HL-60 (cell line): ENCODE measurements at regions not wholly inside any gene's neighbourhood (a gene's known extent, or its start where the extent isn't known, plus 50 kb on each side); places are given as distances from the start of the nearest gene placed in this dataset.

Experiments used
- GABPA ChIP-seq: IDR thresholded peaks from 2 replicates; pipeline ENCODE4 v1.6.1; 2012; ENCODE audit warnings: low read depth
- POLR2AphosphoS5 ChIP-seq: IDR thresholded peaks from 2 replicates; pipeline ENCODE4 v1.6.1; 2012; ENCODE audit warnings: low read depth
- TF ChIP-seq, protein P1 (sequence below): IDR thresholded peaks from one replicate; pipeline ENCODE4 v1.5.1; 2011; ENCODE audit warnings: low read length, control low read depth, inconsistent platforms; ENCODE audit not compliant: insufficient read depth
- TF ChIP-seq, protein P2 (sequence below): IDR thresholded peaks from 2 replicates; pipeline ENCODE4 v1.6.1; 2012; ENCODE audit warnings: low read depth; ENCODE audit not compliant: insufficient replicate concordance

DNA sequence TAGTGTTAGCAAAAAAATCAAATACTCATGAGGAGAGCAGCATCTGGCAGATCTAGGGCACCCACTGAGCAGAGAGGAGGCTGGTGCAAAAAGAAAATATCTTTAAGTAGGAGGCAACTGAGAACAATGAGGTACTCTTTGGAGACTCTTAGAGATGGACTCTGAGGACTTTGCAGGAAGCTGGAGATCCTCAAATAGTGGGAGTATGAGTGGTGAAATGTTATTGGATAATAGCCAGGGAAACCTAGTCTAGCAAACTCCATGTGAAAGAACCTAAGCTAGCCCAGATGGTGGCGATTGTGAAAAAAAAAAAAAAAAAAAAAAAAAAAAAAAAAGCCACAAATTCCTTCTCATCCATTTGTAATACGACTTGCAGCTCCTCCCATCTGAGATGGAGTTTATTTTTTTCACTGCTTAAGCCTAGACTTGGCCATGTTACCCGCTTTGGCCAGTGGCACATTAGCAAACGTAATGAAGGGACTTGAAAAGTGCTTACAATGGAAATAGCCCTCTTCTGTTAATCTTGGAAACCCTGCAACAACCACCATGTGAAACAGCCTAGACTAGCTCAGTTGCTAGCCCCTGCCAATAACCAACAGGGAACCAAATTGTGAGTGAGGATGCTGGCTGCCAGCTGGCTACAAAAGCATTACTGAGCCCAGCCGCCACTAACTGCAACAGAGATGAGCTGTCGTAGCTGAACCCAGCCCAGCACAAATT, 476.2 kb downstream of the KLF12 start:
- TF ChIP-seq, protein P1, sequence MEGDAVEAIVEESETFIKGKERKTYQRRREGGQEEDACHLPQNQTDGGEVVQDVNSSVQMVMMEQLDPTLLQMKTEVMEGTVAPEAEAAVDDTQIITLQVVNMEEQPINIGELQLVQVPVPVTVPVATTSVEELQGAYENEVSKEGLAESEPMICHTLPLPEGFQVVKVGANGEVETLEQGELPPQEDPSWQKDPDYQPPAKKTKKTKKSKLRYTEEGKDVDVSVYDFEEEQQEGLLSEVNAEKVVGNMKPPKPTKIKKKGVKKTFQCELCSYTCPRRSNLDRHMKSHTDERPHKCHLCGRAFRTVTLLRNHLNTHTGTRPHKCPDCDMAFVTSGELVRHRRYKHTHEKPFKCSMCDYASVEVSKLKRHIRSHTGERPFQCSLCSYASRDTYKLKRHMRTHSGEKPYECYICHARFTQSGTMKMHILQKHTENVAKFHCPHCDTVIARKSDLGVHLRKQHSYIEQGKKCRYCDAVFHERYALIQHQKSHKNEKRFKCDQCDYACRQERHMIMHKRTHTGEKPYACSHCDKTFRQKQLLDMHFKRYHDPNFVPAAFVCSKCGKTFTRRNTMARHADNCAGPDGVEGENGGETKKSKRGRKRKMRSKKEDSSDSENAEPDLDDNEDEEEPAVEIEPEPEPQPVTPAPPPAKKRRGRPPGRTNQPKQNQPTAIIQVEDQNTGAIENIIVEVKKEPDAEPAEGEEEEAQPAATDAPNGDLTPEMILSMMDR = no peak
- TF ChIP-seq GABPA (no peak), POLR2AphosphoS5 (no peak)
- TF ChIP-seq, protein P2, sequence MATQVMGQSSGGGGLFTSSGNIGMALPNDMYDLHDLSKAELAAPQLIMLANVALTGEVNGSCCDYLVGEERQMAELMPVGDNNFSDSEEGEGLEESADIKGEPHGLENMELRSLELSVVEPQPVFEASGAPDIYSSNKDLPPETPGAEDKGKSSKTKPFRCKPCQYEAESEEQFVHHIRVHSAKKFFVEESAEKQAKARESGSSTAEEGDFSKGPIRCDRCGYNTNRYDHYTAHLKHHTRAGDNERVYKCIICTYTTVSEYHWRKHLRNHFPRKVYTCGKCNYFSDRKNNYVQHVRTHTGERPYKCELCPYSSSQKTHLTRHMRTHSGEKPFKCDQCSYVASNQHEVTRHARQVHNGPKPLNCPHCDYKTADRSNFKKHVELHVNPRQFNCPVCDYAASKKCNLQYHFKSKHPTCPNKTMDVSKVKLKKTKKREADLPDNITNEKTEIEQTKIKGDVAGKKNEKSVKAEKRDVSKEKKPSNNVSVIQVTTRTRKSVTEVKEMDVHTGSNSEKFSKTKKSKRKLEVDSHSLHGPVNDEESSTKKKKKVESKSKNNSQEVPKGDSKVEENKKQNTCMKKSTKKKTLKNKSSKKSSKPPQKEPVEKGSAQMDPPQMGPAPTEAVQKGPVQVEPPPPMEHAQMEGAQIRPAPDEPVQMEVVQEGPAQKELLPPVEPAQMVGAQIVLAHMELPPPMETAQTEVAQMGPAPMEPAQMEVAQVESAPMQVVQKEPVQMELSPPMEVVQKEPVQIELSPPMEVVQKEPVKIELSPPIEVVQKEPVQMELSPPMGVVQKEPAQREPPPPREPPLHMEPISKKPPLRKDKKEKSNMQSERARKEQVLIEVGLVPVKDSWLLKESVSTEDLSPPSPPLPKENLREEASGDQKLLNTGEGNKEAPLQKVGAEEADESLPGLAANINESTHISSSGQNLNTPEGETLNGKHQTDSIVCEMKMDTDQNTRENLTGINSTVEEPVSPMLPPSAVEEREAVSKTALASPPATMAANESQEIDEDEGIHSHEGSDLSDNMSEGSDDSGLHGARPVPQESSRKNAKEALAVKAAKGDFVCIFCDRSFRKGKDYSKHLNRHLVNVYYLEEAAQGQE = no peak
